HL-60 (cell line): ENCODE measurements at regions not wholly inside any gene's neighbourhood (a gene's known extent, or its start where the extent isn't known, plus 50 kb on each side); places are given as distances from the start of the nearest gene placed in this dataset.

Experiments used
- TF ChIP-seq, protein P1 (sequence below): IDR thresholded peaks from one replicate; pipeline ENCODE4 v1.5.1; 2011; ENCODE audit warnings: low read length, control low read depth, inconsistent platforms; ENCODE audit not compliant: insufficient read depth
- TF ChIP-seq, protein P2 (sequence below): IDR thresholded peaks from 2 replicates; pipeline ENCODE4 v1.6.1; 2012; ENCODE audit warnings: low read depth; ENCODE audit not compliant: insufficient replicate concordance

DNA sequence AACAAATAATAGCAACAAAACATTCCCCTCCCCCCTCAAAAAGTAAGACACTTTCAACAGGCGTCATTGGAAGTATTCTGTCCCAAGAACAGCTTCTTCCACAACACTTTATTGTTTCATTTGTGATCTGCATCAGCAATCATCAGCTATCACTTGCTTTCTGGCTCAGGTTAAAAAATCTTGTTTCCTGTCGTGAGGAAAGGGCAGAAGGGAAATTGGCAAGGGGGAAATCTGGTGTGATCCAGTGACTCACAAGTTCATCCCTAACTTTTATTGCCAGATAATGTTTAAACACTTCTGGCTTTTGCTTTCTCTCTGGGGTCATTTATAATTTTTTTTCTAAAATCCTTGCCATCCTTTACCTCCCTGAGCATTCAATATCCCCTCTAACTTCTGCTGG lies 247.4 kb upstream of the GIMD1 start:
- TF ChIP-seq, protein P1, sequence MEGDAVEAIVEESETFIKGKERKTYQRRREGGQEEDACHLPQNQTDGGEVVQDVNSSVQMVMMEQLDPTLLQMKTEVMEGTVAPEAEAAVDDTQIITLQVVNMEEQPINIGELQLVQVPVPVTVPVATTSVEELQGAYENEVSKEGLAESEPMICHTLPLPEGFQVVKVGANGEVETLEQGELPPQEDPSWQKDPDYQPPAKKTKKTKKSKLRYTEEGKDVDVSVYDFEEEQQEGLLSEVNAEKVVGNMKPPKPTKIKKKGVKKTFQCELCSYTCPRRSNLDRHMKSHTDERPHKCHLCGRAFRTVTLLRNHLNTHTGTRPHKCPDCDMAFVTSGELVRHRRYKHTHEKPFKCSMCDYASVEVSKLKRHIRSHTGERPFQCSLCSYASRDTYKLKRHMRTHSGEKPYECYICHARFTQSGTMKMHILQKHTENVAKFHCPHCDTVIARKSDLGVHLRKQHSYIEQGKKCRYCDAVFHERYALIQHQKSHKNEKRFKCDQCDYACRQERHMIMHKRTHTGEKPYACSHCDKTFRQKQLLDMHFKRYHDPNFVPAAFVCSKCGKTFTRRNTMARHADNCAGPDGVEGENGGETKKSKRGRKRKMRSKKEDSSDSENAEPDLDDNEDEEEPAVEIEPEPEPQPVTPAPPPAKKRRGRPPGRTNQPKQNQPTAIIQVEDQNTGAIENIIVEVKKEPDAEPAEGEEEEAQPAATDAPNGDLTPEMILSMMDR: no peak
- TF ChIP-seq, protein P2, sequence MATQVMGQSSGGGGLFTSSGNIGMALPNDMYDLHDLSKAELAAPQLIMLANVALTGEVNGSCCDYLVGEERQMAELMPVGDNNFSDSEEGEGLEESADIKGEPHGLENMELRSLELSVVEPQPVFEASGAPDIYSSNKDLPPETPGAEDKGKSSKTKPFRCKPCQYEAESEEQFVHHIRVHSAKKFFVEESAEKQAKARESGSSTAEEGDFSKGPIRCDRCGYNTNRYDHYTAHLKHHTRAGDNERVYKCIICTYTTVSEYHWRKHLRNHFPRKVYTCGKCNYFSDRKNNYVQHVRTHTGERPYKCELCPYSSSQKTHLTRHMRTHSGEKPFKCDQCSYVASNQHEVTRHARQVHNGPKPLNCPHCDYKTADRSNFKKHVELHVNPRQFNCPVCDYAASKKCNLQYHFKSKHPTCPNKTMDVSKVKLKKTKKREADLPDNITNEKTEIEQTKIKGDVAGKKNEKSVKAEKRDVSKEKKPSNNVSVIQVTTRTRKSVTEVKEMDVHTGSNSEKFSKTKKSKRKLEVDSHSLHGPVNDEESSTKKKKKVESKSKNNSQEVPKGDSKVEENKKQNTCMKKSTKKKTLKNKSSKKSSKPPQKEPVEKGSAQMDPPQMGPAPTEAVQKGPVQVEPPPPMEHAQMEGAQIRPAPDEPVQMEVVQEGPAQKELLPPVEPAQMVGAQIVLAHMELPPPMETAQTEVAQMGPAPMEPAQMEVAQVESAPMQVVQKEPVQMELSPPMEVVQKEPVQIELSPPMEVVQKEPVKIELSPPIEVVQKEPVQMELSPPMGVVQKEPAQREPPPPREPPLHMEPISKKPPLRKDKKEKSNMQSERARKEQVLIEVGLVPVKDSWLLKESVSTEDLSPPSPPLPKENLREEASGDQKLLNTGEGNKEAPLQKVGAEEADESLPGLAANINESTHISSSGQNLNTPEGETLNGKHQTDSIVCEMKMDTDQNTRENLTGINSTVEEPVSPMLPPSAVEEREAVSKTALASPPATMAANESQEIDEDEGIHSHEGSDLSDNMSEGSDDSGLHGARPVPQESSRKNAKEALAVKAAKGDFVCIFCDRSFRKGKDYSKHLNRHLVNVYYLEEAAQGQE: no peak
